NOMO-1 treated with dmso at 0.1 percent for 144 hours (cell line): ENCODE measurements at regions not wholly inside any gene's neighbourhood (a gene's known extent, or its start where the extent isn't known, plus 50 kb on each side); places are given as distances from the start of the nearest gene placed in this dataset.
"Not testable (repeated sequence)": the region's sequence is repeated elsewhere in the genome, so short reads cannot be mapped to it uniquely, and the experiment has no call there.

ENCODE experiments used
- DNase-seq: peaks from one replicate; lab custom pipeline; 2025; ENCODE audit not compliant: unreplicated experiment; lab: John Stamatoyannopoulos, UW

DNA sequence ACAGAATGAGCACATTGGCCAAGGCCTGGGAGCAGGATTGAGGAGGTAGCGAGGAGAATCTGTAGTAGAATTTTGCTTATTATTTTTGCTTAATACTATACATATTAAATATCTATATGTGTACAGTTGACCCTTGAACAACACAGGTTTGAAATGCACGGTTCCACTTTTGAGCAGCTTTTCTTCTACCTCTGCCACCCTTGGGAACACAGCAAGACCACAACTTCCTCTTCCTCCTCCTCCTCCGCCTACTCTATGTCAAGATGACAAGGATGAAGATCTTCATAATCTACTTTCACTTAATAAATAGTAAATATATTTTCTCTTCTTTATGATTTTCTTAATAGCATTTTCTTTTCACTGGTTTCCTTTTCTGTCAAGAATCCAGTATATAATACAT lies 541.4 kb downstream of the KCTD16 start:
- DNase-seq: no peak

DNA sequence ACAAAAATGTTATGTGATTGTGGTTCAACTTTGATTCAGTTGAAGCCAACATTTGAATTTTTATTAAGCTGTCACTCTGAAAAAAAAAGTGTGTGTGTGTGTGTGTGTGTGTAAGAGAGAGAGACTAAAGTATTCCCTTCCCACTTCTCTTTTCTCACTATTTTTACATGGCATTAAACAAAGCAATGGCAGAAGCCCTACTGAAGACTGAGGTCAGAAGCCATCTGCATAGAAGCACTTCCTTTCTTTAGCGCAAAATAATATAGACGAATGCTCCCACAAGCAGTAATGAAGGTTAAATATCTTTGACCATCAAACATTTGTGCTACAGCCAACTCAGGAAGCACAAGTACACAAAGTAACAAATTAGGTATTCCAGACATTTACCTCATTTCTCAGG lies 540.5 kb downstream of the KCTD16 start:
- DNase-seq: no peak

DNA sequence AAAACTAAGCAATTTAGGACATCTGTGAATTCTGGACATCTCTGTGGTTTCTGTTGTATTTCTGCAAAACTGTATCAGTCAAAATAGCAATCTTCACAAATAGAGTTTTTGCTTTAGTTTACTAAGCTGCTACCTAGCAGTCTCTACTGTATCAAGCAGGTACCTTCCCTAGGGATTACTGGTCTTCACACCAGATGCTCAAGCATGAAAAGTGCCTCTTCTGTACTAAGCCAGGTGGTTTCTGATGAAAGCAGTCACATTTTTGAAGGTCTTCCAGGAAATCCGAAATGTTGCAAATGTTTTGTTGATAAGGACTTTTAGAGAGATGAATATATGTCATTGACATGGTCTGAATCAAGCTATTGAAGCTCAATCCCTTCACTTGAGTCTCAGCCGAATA lies 540.0 kb downstream of the KCTD16 start:
- no peak for DNase-seq

DNA sequence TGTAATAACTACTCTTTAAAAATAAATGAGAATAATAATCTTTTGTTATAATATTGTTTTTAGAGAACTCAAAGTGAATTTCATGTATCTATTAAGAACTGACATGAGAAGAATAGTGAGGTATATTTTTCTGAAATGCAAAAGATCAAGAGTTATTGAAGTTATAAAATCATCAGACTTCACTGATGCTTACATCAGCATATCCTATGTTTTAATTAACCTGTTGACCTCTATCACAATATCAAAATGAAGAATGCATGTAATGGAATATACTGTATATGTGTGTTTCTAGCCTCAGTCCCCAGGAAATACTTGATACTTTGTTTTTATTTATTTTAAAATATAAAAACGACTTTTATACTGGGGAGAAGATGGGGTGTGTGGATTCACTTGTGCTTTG lies 533.1 kb downstream of the KCTD16 start:
- DNase-seq: no peak

DNA sequence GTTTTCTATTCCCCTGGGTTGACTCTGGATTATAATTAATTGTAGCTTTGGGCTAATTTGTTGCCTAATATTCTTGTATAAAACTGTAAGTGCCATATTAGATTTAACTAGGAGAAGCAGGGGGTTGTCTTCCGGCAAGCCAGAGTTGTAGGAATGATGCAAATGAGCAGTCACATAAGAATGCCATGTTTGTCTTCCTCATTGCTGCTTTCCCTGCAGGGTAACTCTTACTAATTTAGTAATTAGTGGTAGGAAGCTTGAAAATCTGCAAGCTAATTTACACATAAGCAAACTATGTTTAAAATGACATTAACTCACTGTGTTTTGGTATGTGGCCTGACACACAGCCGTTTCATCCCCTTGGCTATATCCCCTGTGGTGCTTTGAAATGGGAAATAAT lies 527.8 kb downstream of the KCTD16 start:
- no peak for DNase-seq

DNA sequence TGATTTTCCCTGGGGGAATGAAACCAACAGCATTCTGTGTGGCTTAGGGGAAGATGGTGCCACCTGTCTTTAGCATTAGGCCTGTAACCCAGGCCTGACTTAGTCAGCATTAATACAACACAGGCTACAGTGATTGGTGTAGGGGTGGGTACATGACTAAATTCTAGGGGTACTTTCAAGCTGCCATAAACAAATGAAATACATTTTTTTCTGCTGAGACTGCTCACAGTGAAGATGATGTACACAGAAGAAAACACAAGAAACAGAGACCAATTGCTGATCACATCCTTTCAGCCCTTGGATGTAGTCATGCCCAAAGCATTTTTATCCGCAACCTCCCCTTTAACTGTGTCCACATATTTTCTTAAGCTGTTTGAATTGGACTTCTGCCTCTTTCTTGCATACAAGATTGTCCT lies 527.2 kb downstream of the KCTD16 start:
- no peak for DNase-seq

DNA sequence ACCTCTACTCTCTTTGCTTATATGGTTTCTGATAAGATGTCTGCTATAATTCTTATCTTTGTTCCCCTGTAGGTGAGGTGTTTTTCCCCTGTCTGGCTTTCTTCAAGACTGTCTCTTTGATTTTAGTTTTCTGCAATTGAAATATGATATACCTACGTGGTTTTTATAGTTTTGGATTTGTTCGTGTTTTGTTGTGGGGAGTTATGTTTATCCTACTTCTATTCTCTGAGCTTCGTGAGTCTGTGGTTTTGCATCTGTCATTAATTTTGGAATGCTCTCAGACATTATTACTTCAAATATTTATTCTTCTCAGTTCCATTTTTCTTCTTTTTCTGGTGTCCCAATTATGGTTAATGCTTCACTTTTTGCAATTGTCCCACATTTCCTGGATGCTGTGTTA lies 521.3 kb downstream of the KCTD16 start:
- DNase-seq: no peak

DNA sequence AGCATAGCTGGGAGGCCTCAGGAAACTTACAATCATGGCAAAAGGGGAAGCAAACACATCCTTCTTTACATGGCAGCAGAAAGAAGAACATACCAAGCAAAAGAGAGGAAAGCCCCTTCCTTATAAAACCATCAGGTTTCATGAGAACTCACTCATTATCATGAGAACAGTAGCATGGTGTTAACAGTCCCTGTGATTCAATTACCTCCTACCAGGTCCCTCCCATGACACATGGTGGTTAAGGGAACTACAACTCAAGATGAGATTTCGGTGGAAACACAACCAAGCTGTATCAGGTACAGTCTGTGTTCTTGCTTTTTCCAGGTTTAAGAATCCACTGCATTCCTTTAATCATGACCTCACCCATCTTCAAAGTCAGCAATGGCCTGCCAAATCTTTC lies 514.2 kb downstream of the KCTD16 start:
- DNase-seq: no peak

DNA sequence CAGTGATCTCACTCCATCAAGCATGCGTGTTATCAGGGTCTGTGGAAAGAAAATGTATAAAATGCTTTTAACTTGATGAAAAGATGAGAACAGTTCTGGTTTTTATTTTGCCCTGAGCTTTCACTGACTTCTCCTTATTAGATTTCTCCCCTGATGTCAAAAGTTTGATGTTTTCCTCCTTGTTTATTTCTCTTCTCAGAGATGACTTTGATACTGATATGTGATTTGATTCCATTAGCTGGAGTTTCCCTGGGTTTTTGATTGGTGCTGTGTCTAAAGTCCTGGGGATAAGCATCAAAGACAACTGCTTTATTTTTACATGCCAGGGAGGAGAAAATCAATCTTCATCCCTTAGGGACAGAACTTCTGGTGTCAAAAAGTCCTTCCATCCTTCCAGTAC lies 510.0 kb downstream of the KCTD16 start:
- no peak for DNase-seq

DNA sequence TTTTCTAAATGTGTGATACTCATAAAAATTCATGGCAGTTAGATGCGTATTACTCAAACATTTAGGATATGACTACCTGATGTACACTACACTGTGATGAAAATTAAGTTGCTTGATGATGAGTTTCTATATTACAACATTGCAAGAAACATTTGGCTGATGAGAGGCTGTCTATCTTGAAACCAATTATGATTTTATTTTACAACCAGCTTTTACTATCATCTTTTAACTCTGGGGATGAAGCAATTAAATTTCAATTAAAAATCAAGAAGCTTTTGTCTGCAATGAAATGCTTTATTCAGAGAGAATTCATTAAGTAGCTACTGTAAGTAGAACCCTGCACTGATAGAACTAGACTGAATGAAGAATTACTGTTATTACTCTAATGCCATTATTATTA lies 500.4 kb downstream of the KCTD16 start:
- no peak for DNase-seq

DNA sequence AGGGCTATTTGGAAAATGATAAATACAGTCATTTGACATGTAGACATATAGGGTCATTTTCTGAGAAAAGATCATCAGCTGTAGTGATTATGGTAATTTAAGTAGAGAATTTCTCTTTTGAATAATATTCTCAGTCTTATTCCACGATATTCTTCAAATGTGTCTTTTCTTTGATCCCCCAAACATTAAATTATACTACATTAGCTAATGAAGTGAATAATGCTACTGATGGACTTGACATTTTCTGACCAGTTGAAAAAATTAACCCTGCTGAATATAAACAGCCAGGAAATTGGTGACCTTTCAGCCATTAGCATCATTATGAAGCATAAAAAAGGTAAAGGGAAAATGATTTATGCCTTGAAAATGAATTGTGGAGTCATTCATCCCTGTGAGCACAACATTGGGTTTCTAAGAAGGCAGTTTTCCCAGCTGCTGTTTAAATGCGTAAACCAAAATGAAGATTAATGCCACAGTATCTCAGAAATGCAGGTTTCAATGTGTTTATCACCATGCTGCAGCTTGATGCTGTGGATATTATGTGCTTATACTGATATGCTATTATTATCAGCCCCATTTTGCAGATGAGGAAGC lies 489.1 kb downstream of the KCTD16 start:
- DNase-seq: no peak

DNA sequence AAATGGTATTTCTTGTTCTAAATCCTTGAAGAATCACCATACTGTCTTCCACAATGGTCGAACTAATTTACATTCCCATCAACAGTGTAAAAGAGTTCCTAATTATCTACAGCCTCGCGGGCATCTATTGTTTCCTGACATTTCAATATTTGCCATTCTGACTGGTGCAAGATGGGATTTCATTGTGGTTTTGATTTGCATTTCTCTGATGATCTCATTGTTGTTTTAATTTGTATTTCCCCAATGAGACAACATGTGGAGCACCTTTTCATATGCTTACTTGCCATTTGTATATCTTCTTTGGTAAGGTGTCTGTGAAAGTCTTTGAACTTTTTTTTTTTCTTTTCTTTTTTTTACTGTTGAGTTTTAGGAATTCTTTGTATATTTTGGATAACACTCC lies 473.6 kb downstream of the KCTD16 start:
- DNase-seq: no peak

DNA sequence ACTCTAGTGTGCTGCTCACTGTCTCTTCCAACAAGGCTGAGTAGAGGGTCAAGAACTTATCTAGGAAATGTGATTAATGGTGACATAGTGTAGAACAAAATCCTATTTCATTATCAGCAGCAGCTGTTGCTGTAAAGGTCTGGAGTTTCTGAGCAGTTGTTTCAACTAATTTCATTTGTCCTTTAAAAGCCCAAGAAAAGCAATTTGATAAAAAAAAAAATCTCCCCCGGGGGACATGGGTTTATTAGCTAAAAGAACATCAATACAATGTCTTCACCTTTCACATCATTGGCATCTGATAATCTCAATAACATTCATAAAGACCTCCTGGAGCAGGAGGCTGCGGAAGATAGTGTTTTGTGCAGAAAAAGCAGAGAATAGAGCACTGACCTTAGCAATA lies 468.1 kb downstream of the KCTD16 start:
- no peak for DNase-seq

DNA sequence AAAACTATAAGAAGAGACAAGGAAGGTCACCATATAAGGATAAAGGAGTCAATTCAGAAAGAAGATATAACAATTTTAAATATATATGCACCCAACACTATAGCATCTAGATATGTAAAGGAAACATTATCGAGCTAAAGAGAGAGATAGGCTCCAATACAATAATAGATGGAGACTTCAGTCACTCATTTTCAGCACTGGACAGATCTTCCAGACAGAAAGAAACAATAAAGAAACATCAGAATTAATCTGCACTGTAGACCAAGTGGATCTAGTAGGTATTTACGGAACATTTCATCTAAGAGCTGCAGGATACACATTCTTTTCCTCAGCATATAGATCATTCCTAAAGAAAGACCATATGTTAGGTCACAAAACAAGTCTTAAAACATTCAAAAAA lies 463.5 kb downstream of the KCTD16 start:
- no peak for DNase-seq

DNA sequence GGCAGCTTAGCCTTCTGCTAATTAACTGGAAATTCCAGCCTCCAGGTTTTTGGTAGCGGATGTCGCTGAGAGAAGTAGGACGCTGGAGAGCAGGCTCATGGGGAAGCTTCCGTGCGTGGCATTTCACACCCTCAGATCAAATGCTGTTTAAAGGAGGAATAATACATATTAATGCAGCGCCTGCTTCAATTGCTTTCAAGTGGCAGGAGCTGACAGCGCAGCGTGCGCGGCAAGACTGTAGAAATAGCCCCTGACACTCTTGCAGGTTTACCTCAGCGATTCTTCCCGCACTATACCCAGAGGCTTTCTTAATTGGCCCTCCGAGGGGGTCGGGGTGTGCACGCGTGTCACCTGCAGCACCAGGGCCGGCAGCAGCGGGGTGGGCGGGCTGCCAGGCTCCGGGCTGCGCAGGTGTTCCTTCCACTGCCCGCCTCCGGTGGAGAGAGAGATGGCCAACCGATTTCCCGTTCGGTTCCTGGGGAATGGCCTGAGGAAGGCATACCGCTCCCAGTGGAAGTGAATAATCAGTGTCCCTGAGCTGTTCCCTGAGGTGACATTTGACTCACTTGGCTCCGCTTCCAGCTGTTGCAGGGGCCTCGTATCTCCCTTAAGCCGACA lies 427.9 kb downstream of the KCTD16 start:
- no peak for DNase-seq

DNA sequence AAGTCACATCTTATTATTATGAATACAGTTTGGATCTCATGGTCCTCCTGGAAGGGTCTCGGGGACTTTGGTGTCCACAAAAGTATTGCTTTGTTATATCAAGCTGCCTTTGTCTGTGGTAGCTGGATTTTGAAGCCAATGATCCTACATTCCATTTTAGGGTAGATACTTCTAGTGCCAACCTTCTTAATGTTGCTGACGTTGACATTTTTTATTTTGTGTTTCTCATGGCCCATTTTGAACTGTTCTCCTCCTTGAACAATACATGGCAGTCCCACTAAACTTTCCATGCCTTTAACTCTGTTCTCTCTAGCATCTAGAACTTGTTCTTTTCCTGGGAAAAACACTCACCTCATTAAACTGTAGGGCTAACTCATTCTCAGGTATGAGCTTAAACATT lies 425.8 kb downstream of the KCTD16 start:
- DNase-seq: no peak

DNA sequence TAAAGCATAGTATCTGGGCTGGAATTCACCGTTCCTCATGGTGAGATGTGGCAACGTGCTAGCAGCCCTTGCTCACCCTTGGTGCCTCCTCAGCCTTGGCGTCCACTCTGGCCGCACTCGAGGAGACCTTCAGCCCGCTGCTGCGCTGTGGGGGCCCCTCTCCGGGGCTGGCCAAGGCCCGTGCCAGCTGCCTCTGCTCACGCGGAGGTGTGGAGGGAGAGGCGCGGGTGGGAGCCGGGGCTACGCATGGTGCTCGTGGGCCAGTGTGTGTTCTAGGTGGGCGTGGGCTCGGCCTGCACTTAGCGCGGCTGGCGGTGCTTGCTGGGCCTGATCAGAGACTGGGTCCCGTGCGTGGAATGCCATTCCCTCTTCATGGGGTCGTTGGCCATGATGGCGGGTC lies 424.2 kb downstream of the KCTD16 start:
- DNase-seq: no peak

DNA sequence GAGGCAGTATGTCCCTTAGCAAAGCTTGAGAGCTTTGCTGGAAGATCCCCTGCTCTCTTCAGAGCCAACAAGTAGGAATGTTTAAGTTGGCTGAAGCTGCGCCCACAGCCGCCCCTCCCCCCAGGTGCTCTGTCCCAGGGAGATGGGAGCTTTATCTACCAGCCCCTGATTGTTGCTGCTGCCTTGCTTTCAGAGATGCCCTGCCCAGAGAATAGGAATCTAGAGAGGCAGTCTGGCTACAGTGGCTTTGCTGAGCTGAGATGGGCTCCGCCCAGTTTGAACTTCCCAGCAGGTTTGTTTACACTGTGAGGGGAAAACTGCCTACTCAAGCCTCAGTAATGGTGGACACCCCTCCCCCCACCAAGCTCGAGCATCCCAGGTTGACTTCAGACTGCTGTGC lies 423.6 kb downstream of the KCTD16 start:
- not testable (repeated sequence) for DNase-seq

DNA sequence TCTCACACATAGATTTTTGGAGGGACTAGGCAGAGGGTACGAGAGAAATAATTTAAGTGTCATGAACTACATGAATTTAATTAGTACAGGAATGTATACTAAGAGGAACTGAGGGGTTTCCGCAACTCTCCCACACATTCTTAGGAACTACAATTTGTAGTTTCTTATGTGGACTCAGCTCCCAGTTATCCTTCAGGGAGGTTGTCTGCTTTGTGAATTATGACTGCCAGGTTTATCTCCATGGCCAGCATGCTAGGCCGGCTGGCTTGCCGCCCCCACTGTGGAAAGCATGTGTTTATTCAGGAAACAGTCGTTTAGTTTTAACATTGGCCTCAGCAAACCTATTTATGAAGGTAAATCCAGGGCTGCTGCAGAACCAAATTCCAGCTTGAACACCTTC lies 415.0 kb downstream of the KCTD16 start:
- no peak for DNase-seq

DNA sequence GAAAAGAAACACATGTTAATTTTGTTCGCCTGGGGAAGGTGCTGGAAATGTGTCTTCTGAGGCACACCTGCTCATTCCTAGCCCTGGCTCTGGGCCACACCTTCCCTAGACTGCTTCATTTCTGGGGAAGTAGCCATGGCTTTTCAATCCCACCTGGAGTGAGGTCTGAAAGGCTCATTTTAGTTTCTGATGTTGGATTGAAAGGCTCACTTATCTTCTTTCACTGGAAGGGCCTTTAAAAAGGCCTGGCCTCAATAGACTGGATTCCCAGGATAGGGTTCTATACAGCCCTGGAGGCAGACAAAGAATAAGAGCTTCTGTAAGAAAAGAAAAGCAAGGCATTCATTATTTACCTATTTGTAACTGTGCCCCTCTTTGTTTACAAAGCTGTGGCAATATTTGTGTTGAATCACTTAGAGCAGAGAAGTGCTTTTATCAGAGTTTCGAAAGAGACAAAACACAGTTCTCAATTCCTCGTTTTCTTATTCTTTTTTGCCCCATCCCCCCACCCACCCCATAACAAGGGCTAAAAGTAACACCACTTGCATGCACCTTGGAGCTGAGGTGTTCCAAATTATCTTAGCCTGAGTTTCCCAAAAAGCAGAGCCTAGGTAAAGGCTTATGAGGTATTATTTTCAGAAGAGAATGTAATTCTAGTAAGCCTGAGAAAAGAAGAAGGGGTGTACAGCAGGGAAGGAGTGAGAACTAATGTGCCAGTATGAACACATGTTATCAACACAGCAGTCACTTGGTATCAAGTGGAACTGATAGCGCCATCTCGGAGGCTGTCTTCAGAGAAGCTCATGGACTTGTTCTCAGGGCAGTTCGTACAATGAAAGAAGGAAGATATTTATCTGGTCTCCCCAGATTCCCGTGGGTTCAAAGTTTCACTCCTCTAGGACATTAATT lies 413.1 kb downstream of the KCTD16 start:
- no peak for DNase-seq

DNA sequence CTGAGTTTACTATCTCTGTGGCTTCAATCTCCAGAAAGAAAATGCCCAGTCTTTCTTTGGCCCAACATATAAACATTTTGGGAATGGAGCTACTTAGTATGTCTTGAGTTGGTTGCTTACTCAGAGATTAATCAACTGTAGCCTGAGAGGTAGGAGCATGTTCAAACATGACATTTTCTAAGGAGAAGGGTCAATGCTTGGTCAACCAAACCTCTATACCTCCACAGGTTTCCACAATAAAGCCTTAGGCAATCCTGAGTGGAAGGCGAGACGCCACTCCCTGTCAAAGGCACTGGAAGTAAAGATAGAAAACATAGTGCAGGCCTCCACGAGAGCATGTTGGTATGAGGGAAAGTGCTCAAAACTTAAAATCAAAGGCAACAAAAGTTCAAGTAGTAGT lies 411.4 kb downstream of the KCTD16 start:
- no peak for DNase-seq

DNA sequence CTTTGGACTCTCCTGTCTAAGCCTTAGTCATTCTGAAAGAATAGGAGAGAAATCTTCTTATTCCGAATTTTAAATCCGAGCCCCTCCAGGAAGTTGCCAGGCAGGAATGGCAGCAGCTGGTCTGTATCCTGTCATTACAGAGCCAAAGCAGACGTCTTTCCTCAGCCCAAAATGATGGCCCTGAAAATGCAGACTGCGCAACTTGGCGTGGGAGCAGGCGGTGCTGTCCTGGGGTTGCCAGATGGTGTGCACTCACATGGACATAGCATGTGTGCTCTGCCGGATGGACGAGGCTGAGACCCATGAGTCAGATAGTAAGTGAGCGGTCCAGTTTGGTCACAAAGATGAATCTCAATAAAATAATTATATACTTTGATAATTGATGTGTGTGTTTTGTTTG lies 410.4 kb downstream of the KCTD16 start:
- no peak for DNase-seq
